K562 (cell line): ENCODE measurements at regions not wholly inside any gene's neighbourhood (a gene's known extent, or its start where the extent isn't known, plus 50 kb on each side); places are given as distances from the start of the nearest gene placed in this dataset.

Experiments used
- ATAC-seq: fragments of 200-7000 bp; cut with Tn5 transposase; 3 replicates; pipeline ENCODE4 v1.9.1; 2020; ENCODE audit warnings: moderate library complexity
- BruUV-seq: library from RNA; stranded (reverse); fragments of 400-500 nt; replicated peaks from 2 replicates; lab custom pipeline; 2021; lab: Mats Ljungman, UMichigan
- CTCF ChIA-PET: fragments of 300-600 bp; formaldehyde crosslinking; extraction: SDS; loops from one replicate; lab custom pipeline; 2021; ENCODE audit warnings: low intra/inter-chr PET ratio; lab: Yijun Ruan, JAX
- POLR2A ChIA-PET: fragments of 300-600, 350-650 bp; sonication (Branson Sonifier 250); formaldehyde crosslinking; extraction: SDS; loops from one replicate; lab custom pipeline; 2021; ENCODE audit warnings: antibody characterized with exemption, inconsistent platforms; lab: Yijun Ruan, JAX
- DNase-seq, 4 experiments: peaks; one replicate each; pipeline versions ENCODE4 v3.0.0 to v3.0.0-alpha.2; 2011 to 2018; ENCODE audit warnings: low spot score in 3 of 4, mixed read lengths in 3 of 4; ENCODE audit errors: extremely low read depth in 1 of 4
- FAIRE-seq: peaks from 2 replicates; lab custom pipeline; 2011; peaks lifted over from hg19 to GRCh38; lab: Jason Lieb, UNC
- H2AFZ ChIP-seq: 2 replicates; pipeline ENCODE4 v1.6.0; 2011; ENCODE audit warnings: low read depth, low read length, control low read depth, inconsistent platforms
- H3K27ac ChIP-seq: fragments of 200-600 bp; 3 replicates; pipeline ENCODE4 v1.8.0; 2011; ENCODE audit warnings: low read depth, mild to moderate bottlenecking, control low read depth, inconsistent platforms, low read length, moderate library complexity, mixed read lengths; ENCODE audit errors: extremely low read depth
- H3K27me3 ChIP-seq, 2 experiments: fragments of 300-600 bp in 1 of 2; 2 replicates in 1 of 2; 3 replicates in 1 of 2; pipeline versions ENCODE4 v1.6.0 to v1.8.0; 2011; ENCODE audit warnings: inconsistent platforms in 2 of 2, low read length in 2 of 2, mild to moderate bottlenecking in 1 of 2, mixed read lengths in 1 of 2, moderate library complexity in 1 of 2; ENCODE audit not compliant: control insufficient read depth in 2 of 2, insufficient read depth in 2 of 2
- H3K36me3 ChIP-seq: fragments of 300-600 bp; 3 replicates; pipeline ENCODE4 v1.8.0; 2011; ENCODE audit warnings: mild to moderate bottlenecking, low read length, inconsistent platforms; ENCODE audit not compliant: control insufficient read depth, insufficient read depth
- H3K4me1 ChIP-seq, 2 experiments: fragments of 200-600 bp in 1 of 2; replicated peaks in 1 of 2; 2 replicates in 1 of 2; 3 replicates in 1 of 2; pipeline versions ENCODE4 v1.5.1 to v1.8.0; 2011; ENCODE audit warnings: inconsistent platforms in 2 of 2, low read length in 2 of 2, mild to moderate bottlenecking in 1 of 2, mixed read lengths in 1 of 2, moderate library complexity in 1 of 2; ENCODE audit not compliant: control insufficient read depth in 2 of 2, insufficient read depth in 2 of 2
- H3K4me2 ChIP-seq: 2 replicates; pipeline ENCODE4 v1.6.1; 2011; ENCODE audit warnings: low read length, control low read depth, inconsistent platforms, mixed read lengths; ENCODE audit not compliant: insufficient read depth
- H3K4me3 ChIP-seq: fragments of 200-600 bp; sonication (generic), shearing (Covaris generic); 2 replicates; pipeline ENCODE4 v1.5.1; 2016; ENCODE audit warnings: control low read depth, inconsistent platforms
- H3K79me2 ChIP-seq: fragments of 200-600 bp; 3 replicates; pipeline ENCODE4 v1.8.0; 2011; ENCODE audit warnings: low read length, inconsistent platforms; ENCODE audit not compliant: control insufficient read depth, insufficient read depth
- H3K9ac ChIP-seq, 2 experiments: 2 replicates each; pipeline versions ENCODE4 v1.6.0 to v1.6.1; 2011; ENCODE audit warnings: low read depth in 2 of 2, low read length in 2 of 2, control low read depth in 1 of 2, inconsistent platforms in 1 of 2, mild to moderate bottlenecking in 1 of 2, mixed read lengths in 1 of 2; ENCODE audit not compliant: insufficient read depth in 1 of 2
- H3K9me1 ChIP-seq: one replicate; pipeline ENCODE4 v1.6.0; 2011; ENCODE audit warnings: inconsistent platforms, mild to moderate bottlenecking, low read length, moderate library complexity; ENCODE audit not compliant: control insufficient read depth, insufficient read depth
- H3K9me3 ChIP-seq: replicated peaks from 2 replicates; pipeline ENCODE4 v1.5.1; 2011; ENCODE audit warnings: low read depth, low read length, inconsistent platforms; ENCODE audit not compliant: control insufficient read depth, insufficient read depth
- H4K20me1 ChIP-seq: replicated peaks from 2 replicates; pipeline ENCODE4 v1.6.1; 2011; ENCODE audit warnings: low read length, inconsistent platforms, mixed read lengths; ENCODE audit not compliant: control insufficient read depth, insufficient read depth
- BRD9 ChIP-seq: fragments of 450-650 bp; IDR thresholded peaks from 2 replicates; pipeline ENCODE4 v1.6.1; 2018; ENCODE audit warnings: low read depth; ENCODE audit not compliant: partially characterized antibody
- CCAR2 ChIP-seq: fragments of 200-400 bp; formaldehyde crosslinking; IDR thresholded peaks from 2 replicates; pipeline ENCODE4 v1.6.1; 2017; ENCODE audit warnings: mild to moderate bottlenecking, low read depth, low read length
- CCNT2 ChIP-seq: IDR thresholded peaks from 2 replicates; pipeline ENCODE4 v1.6.1; 2011; ENCODE audit warnings: borderline replicate concordance, low read depth, mild to moderate bottlenecking, moderate library complexity, mixed read lengths, low read length; ENCODE audit not compliant: insufficient read length; ENCODE audit errors: extremely low read depth
- CTCF ChIP-seq, 3 experiments: IDR thresholded peaks in 2 of 3; conservative IDR thresholded peaks in 1 of 3; 2 replicates each; pipeline ENCODE4 v1.5.1; 2011 to 2012; ENCODE audit warnings: low read length in 3 of 3, mild to moderate bottlenecking in 3 of 3, control low read depth in 2 of 3, improper control_type of control experiment in 1 of 3, inconsistent platforms in 1 of 3, low read depth in 1 of 3, mixed read lengths in 1 of 3, moderate library complexity in 1 of 3; ENCODE audit not compliant: insufficient read depth in 2 of 3
- GATAD2A ChIP-seq: fragments of 450-650 bp; IDR thresholded peaks from 2 replicates; pipeline ENCODE4 v1.6.1; 2017
- HNRNPK ChIP-seq: fragments of 200-400 bp; formaldehyde crosslinking; IDR thresholded peaks from one replicate; pipeline ENCODE4 v1.6.1; 2018; ENCODE audit warnings: mild to moderate bottlenecking, low read depth, low read length; ENCODE audit not compliant: poor library complexity, severe bottlenecking
- RBBP5 ChIP-seq: fragments of 200-600 bp; sonication (generic); IDR thresholded peaks from 2 replicates; pipeline ENCODE4 v1.6.1; 2012; ENCODE audit warnings: borderline replicate concordance, mild to moderate bottlenecking, low read length, control low read depth, inconsistent platforms; ENCODE audit not compliant: insufficient read depth, poor library complexity, severe bottlenecking
- SMAD3 ChIP-seq: fragments of 450-650 bp; formaldehyde crosslinking; conservative IDR thresholded peaks from 2 replicates; pipeline ENCODE4 v1.4.0; 2020; ENCODE audit warnings: mild to moderate bottlenecking
- SMARCA4 ChIP-seq: fragments of 450-650 bp; IDR thresholded peaks from 2 replicates; pipeline ENCODE4 v1.6.1; 2016
- TCF7L2 ChIP-seq: fragments of 150-350 bp; IDR thresholded peaks from 2 replicates; pipeline ENCODE4 v1.6.1; 2016; ENCODE audit warnings: low read depth, mild to moderate bottlenecking, low read length, moderate library complexity
- ZC3H8 ChIP-seq: fragments of 450-650 bp; IDR thresholded peaks from 2 replicates; pipeline ENCODE4 v1.6.1; 2017
- ZNF511 ChIP-seq: sonication (generic); formaldehyde crosslinking; IDR thresholded peaks from 2 replicates; pipeline ENCODE4 v1.8.0; 2022; ENCODE audit warnings: mild to moderate bottlenecking, missing genetic modification reagents
- ZNF512 ChIP-seq: IDR thresholded peaks from 2 replicates; pipeline ENCODE4 v1.6.1; 2016; ENCODE audit warnings: missing genetic modification characterization, missing compliant biosample characterization
- ZNF830 ChIP-seq: fragments of 250-450 bp; sonication (Bioruptor Pico); IDR thresholded peaks from 2 replicates; pipeline ENCODE4 v1.5.0; 2021; ENCODE audit warnings: mild to moderate bottlenecking
- ZSCAN29 ChIP-seq: fragments of 450-650 bp; IDR thresholded peaks from 2 replicates; pipeline ENCODE4 v1.6.1; 2017
- WGBS: fragments of 100-300 bp; shearing (Covaris generic); methylation state at CpG from one replicate; pipeline ENCODE4 v1.1.6; 2016; ENCODE audit warnings: low coverage, mixed read lengths; ENCODE audit not compliant: insufficient coverage; ENCODE audit errors: missing lambda C conversion rate; 5-methylcytosine and 5-hydroxymethylcytosine counted together
- in situ Hi-C: fragments of 300-500 bp; cut with MboI; formaldehyde crosslinking; loops from 4 replicates; pipeline ENCODE4 v1.15.0; 2018; ENCODE audit warnings: inconsistent platforms, mixed read lengths
- intact Hi-C: fragments of 100-400 bp; cut with micrococcal nuclease; formaldehyde crosslinking; loops from 2 replicates; pipeline ENCODE4 v1.14.2; 2022
- TF ChIP-seq, protein P1 (sequence below): sonication (generic); formaldehyde crosslinking; IDR thresholded peaks from 2 replicates; pipeline ENCODE4 v1.8.1; 2023; ENCODE audit warnings: missing genetic modification reagents, mild to moderate bottlenecking, borderline replicate concordance

GRCh38 chr19:31132753-31133110 is 216.5 kb downstream of the TSHZ3 start:
- no TSS peak for BruUV-seq
- WGBS: 0% methylated on average over 2 of the region's 2 CpGs
- no peak for TF ChIP-seq ZNF512 (tag)
- TF ChIP-seq CTCF (IDR thresholded peaks at IDR 0.05 in 2 of 3, conservative IDR thresholded peaks at IDR 0.05 in 1 of 3; ENCODE audit: insufficient read depth in 2 of 3, low read depth in 1 of 3, low read length in 3 of 3): no peak
- TF ChIP-seq HNRNPK: no peak
- TF ChIP-seq GATAD2A: no peak
- TF ChIP-seq, protein P1, sequence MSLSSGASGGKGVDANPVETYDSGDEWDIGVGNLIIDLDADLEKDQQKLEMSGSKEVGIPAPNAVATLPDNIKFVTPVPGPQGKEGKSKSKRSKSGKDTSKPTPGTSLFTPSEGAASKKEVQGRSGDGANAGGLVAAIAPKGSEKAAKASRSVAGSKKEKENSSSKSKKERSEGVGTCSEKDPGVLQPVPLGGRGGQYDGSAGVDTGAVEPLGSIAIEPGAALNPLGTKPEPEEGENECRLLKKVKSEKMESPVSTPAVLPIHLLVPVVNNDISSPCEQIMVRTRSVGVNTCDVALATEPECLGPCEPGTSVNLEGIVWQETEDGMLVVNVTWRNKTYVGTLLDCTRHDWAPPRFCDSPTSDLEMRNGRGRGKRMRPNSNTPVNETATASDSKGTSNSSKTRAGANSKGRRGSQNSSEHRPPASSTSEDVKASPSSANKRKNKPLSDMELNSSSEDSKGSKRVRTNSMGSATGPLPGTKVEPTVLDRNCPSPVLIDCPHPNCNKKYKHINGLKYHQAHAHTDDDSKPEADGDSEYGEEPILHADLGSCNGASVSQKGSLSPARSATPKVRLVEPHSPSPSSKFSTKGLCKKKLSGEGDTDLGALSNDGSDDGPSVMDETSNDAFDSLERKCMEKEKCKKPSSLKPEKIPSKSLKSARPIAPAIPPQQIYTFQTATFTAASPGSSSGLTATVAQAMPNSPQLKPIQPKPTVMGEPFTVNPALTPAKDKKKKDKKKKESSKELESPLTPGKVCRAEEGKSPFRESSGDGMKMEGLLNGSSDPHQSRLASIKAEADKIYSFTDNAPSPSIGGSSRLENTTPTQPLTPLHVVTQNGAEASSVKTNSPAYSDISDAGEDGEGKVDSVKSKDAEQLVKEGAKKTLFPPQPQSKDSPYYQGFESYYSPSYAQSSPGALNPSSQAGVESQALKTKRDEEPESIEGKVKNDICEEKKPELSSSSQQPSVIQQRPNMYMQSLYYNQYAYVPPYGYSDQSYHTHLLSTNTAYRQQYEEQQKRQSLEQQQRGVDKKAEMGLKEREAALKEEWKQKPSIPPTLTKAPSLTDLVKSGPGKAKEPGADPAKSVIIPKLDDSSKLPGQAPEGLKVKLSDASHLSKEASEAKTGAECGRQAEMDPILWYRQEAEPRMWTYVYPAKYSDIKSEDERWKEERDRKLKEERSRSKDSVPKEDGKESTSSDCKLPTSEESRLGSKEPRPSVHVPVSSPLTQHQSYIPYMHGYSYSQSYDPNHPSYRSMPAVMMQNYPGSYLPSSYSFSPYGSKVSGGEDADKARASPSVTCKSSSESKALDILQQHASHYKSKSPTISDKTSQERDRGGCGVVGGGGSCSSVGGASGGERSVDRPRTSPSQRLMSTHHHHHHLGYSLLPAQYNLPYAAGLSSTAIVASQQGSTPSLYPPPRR: no peak
- no peak for TF ChIP-seq BRD9
- no peak for TF ChIP-seq RBBP5
- no peak for TF ChIP-seq ZNF830 (CRISPR knock-in tag)
- no peak for TF ChIP-seq CCAR2
- no peak for TF ChIP-seq CCNT2
- TF ChIP-seq SMAD3 (CRISPR knock-in tag): no peak
- TF ChIP-seq ZNF511 (CRISPR knock-in tag): no peak
- TF ChIP-seq ZC3H8: no peak
- TF ChIP-seq ZSCAN29: no peak
- TF ChIP-seq SMARCA4: no peak
- TF ChIP-seq TCF7L2: no peak

More at GRCh38 chr19:31132753-31133110, 216.5 kb downstream of the TSHZ3 start:
- Histone ChIP-seq H3K79me2 (no peaks in the 10 kb centered on the region), H3K27ac (no peak overlapping the region), H3K9me3 (no peaks in the 10 kb centered on the region), H3K9me1 (no peaks in the 10 kb centered on the region), H3K4me1 (no peaks in the 10 kb centered on the region), H2AFZ (no peak overlapping the region), H3K4me2 (no peak overlapping the region), H3K27me3 (no peaks in the 10 kb centered on the region), H3K9ac (no peak overlapping the region), H4K20me1 (no peaks in the 10 kb centered on the region), H3K36me3 (no peaks in the 10 kb centered on the region), H3K4me3 (no peak overlapping the region)
- in situ Hi-C loops: no loop called here
- no peak for FAIRE-seq
- intact Hi-C loops: no loop called here
- CTCF ChIA-PET: no interaction called here
- POLR2A ChIA-PET: interaction anchor here (2.3 kb wide), 1 partner anchor 11 kb away, joined by 7 read pairs; no protein-coding TSS in a partner anchor
- DNase-seq: no peak
- no peak for ATAC-seq
